K562 (cell line): ENCODE measurements at regions not wholly inside any gene's neighbourhood (a gene's known extent, or its start where the extent isn't known, plus 50 kb on each side); places are given as distances from the start of the nearest gene placed in this dataset.

Experiments used
- ATAC-seq: fragments of 200-7000 bp; cut with Tn5 transposase; 3 replicates; pipeline ENCODE4 v1.9.1; 2020; ENCODE audit warnings: moderate library complexity
- BruUV-seq: library from RNA; stranded (reverse); fragments of 400-500 nt; replicated peaks from 2 replicates; lab custom pipeline; 2021; lab: Mats Ljungman, UMichigan
- CTCF ChIA-PET: fragments of 300-600 bp; formaldehyde crosslinking; extraction: SDS; loops from one replicate; lab custom pipeline; 2021; ENCODE audit warnings: low intra/inter-chr PET ratio; lab: Yijun Ruan, JAX
- POLR2A ChIA-PET: fragments of 300-600, 350-650 bp; sonication (Branson Sonifier 250); formaldehyde crosslinking; extraction: SDS; loops from one replicate; lab custom pipeline; 2021; ENCODE audit warnings: antibody characterized with exemption, inconsistent platforms; lab: Yijun Ruan, JAX
- DNase-seq, 4 experiments: peaks; one replicate each; pipeline versions ENCODE4 v3.0.0 to v3.0.0-alpha.2; 2011 to 2018; ENCODE audit warnings: low spot score in 3 of 4, mixed read lengths in 3 of 4; ENCODE audit errors: extremely low read depth in 1 of 4
- FAIRE-seq: peaks from 2 replicates; lab custom pipeline; 2011; peaks lifted over from hg19 to GRCh38; lab: Jason Lieb, UNC
- H2AFZ ChIP-seq: 2 replicates; pipeline ENCODE4 v1.6.0; 2011; ENCODE audit warnings: low read depth, low read length, control low read depth, inconsistent platforms
- H3K27ac ChIP-seq: fragments of 200-600 bp; 3 replicates; pipeline ENCODE4 v1.8.0; 2011; ENCODE audit warnings: low read depth, mild to moderate bottlenecking, control low read depth, inconsistent platforms, low read length, moderate library complexity, mixed read lengths; ENCODE audit errors: extremely low read depth
- H3K27me3 ChIP-seq, 2 experiments: fragments of 300-600 bp in 1 of 2; 2 replicates in 1 of 2; 3 replicates in 1 of 2; pipeline versions ENCODE4 v1.6.0 to v1.8.0; 2011; ENCODE audit warnings: inconsistent platforms in 2 of 2, low read length in 2 of 2, mild to moderate bottlenecking in 1 of 2, mixed read lengths in 1 of 2, moderate library complexity in 1 of 2; ENCODE audit not compliant: control insufficient read depth in 2 of 2, insufficient read depth in 2 of 2
- H3K36me3 ChIP-seq: fragments of 300-600 bp; 3 replicates; pipeline ENCODE4 v1.8.0; 2011; ENCODE audit warnings: mild to moderate bottlenecking, low read length, inconsistent platforms; ENCODE audit not compliant: control insufficient read depth, insufficient read depth
- H3K4me1 ChIP-seq, 2 experiments: fragments of 200-600 bp in 1 of 2; replicated peaks in 1 of 2; 2 replicates in 1 of 2; 3 replicates in 1 of 2; pipeline versions ENCODE4 v1.5.1 to v1.8.0; 2011; ENCODE audit warnings: inconsistent platforms in 2 of 2, low read length in 2 of 2, mild to moderate bottlenecking in 1 of 2, mixed read lengths in 1 of 2, moderate library complexity in 1 of 2; ENCODE audit not compliant: control insufficient read depth in 2 of 2, insufficient read depth in 2 of 2
- H3K4me2 ChIP-seq: 2 replicates; pipeline ENCODE4 v1.6.1; 2011; ENCODE audit warnings: low read length, control low read depth, inconsistent platforms, mixed read lengths; ENCODE audit not compliant: insufficient read depth
- H3K4me3 ChIP-seq: fragments of 200-600 bp; sonication (generic), shearing (Covaris generic); 2 replicates; pipeline ENCODE4 v1.5.1; 2016; ENCODE audit warnings: control low read depth, inconsistent platforms
- H3K79me2 ChIP-seq: fragments of 200-600 bp; 3 replicates; pipeline ENCODE4 v1.8.0; 2011; ENCODE audit warnings: low read length, inconsistent platforms; ENCODE audit not compliant: control insufficient read depth, insufficient read depth
- H3K9ac ChIP-seq, 2 experiments: 2 replicates each; pipeline versions ENCODE4 v1.6.0 to v1.6.1; 2011; ENCODE audit warnings: low read depth in 2 of 2, low read length in 2 of 2, control low read depth in 1 of 2, inconsistent platforms in 1 of 2, mild to moderate bottlenecking in 1 of 2, mixed read lengths in 1 of 2; ENCODE audit not compliant: insufficient read depth in 1 of 2
- H3K9me1 ChIP-seq: one replicate; pipeline ENCODE4 v1.6.0; 2011; ENCODE audit warnings: inconsistent platforms, mild to moderate bottlenecking, low read length, moderate library complexity; ENCODE audit not compliant: control insufficient read depth, insufficient read depth
- H3K9me3 ChIP-seq: replicated peaks from 2 replicates; pipeline ENCODE4 v1.5.1; 2011; ENCODE audit warnings: low read depth, low read length, inconsistent platforms; ENCODE audit not compliant: control insufficient read depth, insufficient read depth
- H4K20me1 ChIP-seq: replicated peaks from 2 replicates; pipeline ENCODE4 v1.6.1; 2011; ENCODE audit warnings: low read length, inconsistent platforms, mixed read lengths; ENCODE audit not compliant: control insufficient read depth, insufficient read depth
- DPF2 ChIP-seq: fragments of 450-650 bp; IDR thresholded peaks from 2 replicates; pipeline ENCODE4 v1.6.1; 2016
- ETV6 ChIP-seq, 3 experiments: fragments of 150-350 bp in 1 of 3; sonication (generic) in 1 of 3; formaldehyde crosslinking in 1 of 3; IDR thresholded peaks; 2 replicates each; pipeline versions ENCODE4 v1.6.1 to v1.8.0; 2014 to 2022; ENCODE audit warnings: borderline replicate concordance in 2 of 3, low read depth in 2 of 3, antibody characterized with exemption in 1 of 3, low read length in 1 of 3, mild to moderate bottlenecking in 1 of 3, missing genetic modification reagents in 1 of 3
- HMG20A ChIP-seq: fragments of 450-650 bp; formaldehyde crosslinking; conservative IDR thresholded peaks from 2 replicates; pipeline ENCODE4 v1.4.0; 2020; ENCODE audit warnings: mild to moderate bottlenecking, mixed read lengths
- ILF3 ChIP-seq: fragments of 450-650 bp; IDR thresholded peaks from 2 replicates; pipeline ENCODE4 v1.6.1; 2018; ENCODE audit warnings: antibody characterized with exemption, mild to moderate bottlenecking, moderate library complexity, borderline replicate concordance
- KLF16 ChIP-seq: IDR thresholded peaks from 2 replicates; pipeline ENCODE4 v1.6.1; 2016; ENCODE audit warnings: antibody characterized with exemption
- L3MBTL2 ChIP-seq: fragments of 450-650 bp; IDR thresholded peaks from 2 replicates; pipeline ENCODE4 v1.6.1; 2016; ENCODE audit warnings: mild to moderate bottlenecking, moderate library complexity
- MLLT1 ChIP-seq, 2 experiments: fragments of 450-650 bp; IDR thresholded peaks; 2 replicates each; pipeline ENCODE4 v1.6.1; 2016
- MYBL2 ChIP-seq, 2 experiments: fragments of 450-650 bp in 1 of 2; sonication (generic) in 1 of 2; formaldehyde crosslinking in 1 of 2; IDR thresholded peaks; 2 replicates each; pipeline versions ENCODE4 v1.6.1 to v1.8.1; 2017 to 2022; ENCODE audit warnings: borderline replicate concordance in 1 of 2, inconsistent platforms in 1 of 2, low read depth in 1 of 2, mild to moderate bottlenecking in 1 of 2, missing genetic modification reagents in 1 of 2, moderate library complexity in 1 of 2
- PKNOX1 ChIP-seq: fragments of 450-650 bp; IDR thresholded peaks from 2 replicates; pipeline ENCODE4 v1.6.1; 2016
- PTTG1 ChIP-seq: fragments of 450-650 bp; IDR thresholded peaks from 2 replicates; pipeline ENCODE4 v1.6.1; 2016; ENCODE audit warnings: low read depth, mild to moderate bottlenecking, missing genetic modification characterization, missing compliant biosample characterization
- WHSC1 ChIP-seq: IDR thresholded peaks from one replicate; pipeline ENCODE4 v1.6.1; 2012; ENCODE audit warnings: low read length, control low read depth, inconsistent platforms
- ZBTB11 ChIP-seq, 3 experiments: fragments of 200-800 bp in 1 of 3; fragments of 250-450 bp in 1 of 3; fragments of 450-650 bp in 1 of 3; sonication (Bioruptor Pico) in 1 of 3; sonication (Bioruptor generic) in 1 of 3; formaldehyde crosslinking in 1 of 3; IDR thresholded peaks; 2 replicates each; pipeline versions ENCODE4 v1.6.1 to v1.8.0; 2016 to 2022; ENCODE audit warnings: mild to moderate bottlenecking in 2 of 3, missing genetic modification characterization in 2 of 3, missing compliant biosample characterization in 1 of 3, moderate library complexity in 1 of 3
- ZNF395 ChIP-seq: fragments of 200-800 bp; sonication (Bioruptor generic); IDR thresholded peaks from 2 replicates; pipeline ENCODE4 v1.6.1; 2017; ENCODE audit warnings: missing genetic modification characterization, missing compliant biosample characterization
- WGBS: fragments of 100-300 bp; shearing (Covaris generic); methylation state at CpG from one replicate; pipeline ENCODE4 v1.1.6; 2016; ENCODE audit warnings: low coverage, mixed read lengths; ENCODE audit not compliant: insufficient coverage; ENCODE audit errors: missing lambda C conversion rate; 5-methylcytosine and 5-hydroxymethylcytosine counted together
- in situ Hi-C: fragments of 300-500 bp; cut with MboI; formaldehyde crosslinking; loops from 4 replicates; pipeline ENCODE4 v1.15.0; 2018; ENCODE audit warnings: inconsistent platforms, mixed read lengths
- intact Hi-C: fragments of 100-400 bp; cut with micrococcal nuclease; formaldehyde crosslinking; loops from 2 replicates; pipeline ENCODE4 v1.14.2; 2022

- H3K27ac ChIP-seq: peak overlapping the region; percentile 91
- peak overlapping the region; percentile 15 to 66; a peak in 2 of 4 replicates for H3K9ac ChIP-seq
- POLR2A ChIA-PET: interaction anchor here (0.6 to 1.3 kb wide), 5 partner anchors 12 to 248 kb away, joined by 3 read pairs; no protein-coding TSS in a partner anchor
- 0 out of 2 replicates have a peak overlapping the region, but pooled peaks have one; percentile 19 for H3K4me2 ChIP-seq
- no peaks in the 10 kb centered on the region for H3K79me2 ChIP-seq
- H3K4me1 ChIP-seq: peaks cover 69 to 77% of the 10 kb centered on the region in 2 experiments
- 83% methylated on average over 4 of the region's 4 CpGs for WGBS
- no peaks in the 10 kb centered on the region for H4K20me1 ChIP-seq
- H3K9me3 ChIP-seq: no peaks in the 10 kb centered on the region
- H3K4me3 ChIP-seq: no peak overlapping the region
- FAIRE-seq (no peak), DNase-seq (no peak), ATAC-seq (no peak; the same call in 2 of the 3 replicates)
- H3K36me3 ChIP-seq: no peaks in the 10 kb centered on the region
- intact Hi-C loops (loop anchor here (1.0 kb wide), 2 partner anchors 39 to 70 kb away; no protein-coding TSS in a partner anchor), in situ Hi-C loops (no loop called here)
- H2AFZ ChIP-seq: peak overlapping the region; percentile 95
- H3K27me3 ChIP-seq: no peaks in the 10 kb centered on the region
- BruUV-seq: no TSS peak
- CTCF ChIA-PET: interaction anchor here (2.6 kb wide), 1 partner anchor 70 kb away, joined by 8 read pairs; no protein-coding TSS in a partner anchor
- peaks cover 5% of the 10 kb centered on the region for H3K9me1 ChIP-seq
- TF ChIP-seq WHSC1 (peak; percentile 44), PKNOX1 (peak; percentile 42; the same call in 1 of the 2 replicates), DPF2 (no peak), ZNF395 (CRISPR knock-in tag) (peak; percentile 62; the same call in 1 of the 2 replicates), PTTG1 (no peak), KLF16 (no peak), MLLT1 (IDR thresholded peaks at IDR 0.05) (no peak), L3MBTL2 (0 out of 2 replicates have a peak, but pooled peaks have one; percentile 7), MYBL2 (IDR thresholded peaks at IDR 0.05; ENCODE audit: low read depth) (no peak), MYBL2 (CRISPR knock-in tag; IDR thresholded peaks at IDR 0.05; ENCODE audit: borderline replicate concordance) (no peak), ZBTB11 (CRISPR knock-in tag; IDR thresholded peaks at IDR 0.05) (0 out of 6 replicates have a peak, but pooled peaks of 1 of the 3 experiments have one; percentile 31), ILF3 (no peak), ETV6 (IDR thresholded peaks at IDR 0.05; ENCODE audit: borderline replicate concordance in 1 of 2, low read depth in 2 of 2, low read length in 1 of 2) (no peak), ETV6 (CRISPR knock-in tag; IDR thresholded peaks at IDR 0.05; ENCODE audit: borderline replicate concordance) (no peak), HMG20A (CRISPR knock-in tag) (no peak)
Measured at GRCh38 chr2:42929546-42930024, 137.2 kb upstream of the HAAO start.
